Forelimb muscle (tissue), 1 donor: ENCODE measurements at regions not wholly inside any gene's neighbourhood (a gene's known extent, or its start where the extent isn't known, plus 50 kb on each side); places are given as distances from the start of the nearest gene placed in this dataset.
"Not testable (repeated sequence)": the region's sequence is repeated elsewhere in the genome, so short reads cannot be mapped to it uniquely, and the experiment has no call there.

ENCODE experiments used
- DNase-seq: peaks from one replicate; pipeline ENCODE4 v3.0.0-alpha.2; 2013; ENCODE audit warnings: low read depth

DNA sequence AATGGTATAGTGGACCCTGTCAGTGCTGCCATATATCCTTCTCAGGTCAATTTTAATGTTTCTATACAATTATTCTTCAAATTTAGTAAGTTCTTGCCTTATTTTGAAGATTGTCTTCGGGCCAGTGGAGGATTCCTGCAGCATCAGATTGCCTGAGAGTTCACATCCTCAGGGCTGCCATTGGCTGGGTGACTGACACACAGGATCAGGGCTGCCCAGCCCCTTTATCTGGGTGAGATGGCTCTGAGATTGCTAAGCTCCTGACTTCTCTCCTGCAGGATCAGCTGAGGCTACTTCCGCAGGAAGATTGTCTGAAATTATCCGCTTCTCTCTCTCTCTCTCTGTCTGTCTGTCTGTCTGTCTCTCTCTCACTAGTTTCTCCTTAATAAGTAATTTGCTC, 567.4 kb downstream of the TSN start:
- no peak for DNase-seq

DNA sequence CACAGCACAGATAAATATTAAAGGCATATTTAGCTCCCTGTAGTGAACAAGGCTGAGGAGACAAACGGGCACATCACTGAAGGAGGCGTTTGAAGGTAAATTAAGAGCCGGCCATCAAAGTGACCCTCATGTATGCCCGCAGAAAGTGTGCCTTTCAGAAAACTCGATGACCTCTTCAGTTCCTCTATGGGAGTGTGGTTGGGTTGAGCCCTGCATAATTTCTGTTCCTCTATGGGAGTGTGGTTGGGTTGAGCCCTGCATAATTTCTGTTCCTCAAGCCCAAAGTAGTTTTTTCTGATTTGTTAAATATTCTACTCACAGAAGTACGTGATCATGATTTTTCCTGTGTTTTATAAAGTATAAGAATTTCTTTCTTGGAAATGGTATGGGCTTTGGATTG, 568.5 kb downstream of the TSN start:
- no peak for DNase-seq

DNA sequence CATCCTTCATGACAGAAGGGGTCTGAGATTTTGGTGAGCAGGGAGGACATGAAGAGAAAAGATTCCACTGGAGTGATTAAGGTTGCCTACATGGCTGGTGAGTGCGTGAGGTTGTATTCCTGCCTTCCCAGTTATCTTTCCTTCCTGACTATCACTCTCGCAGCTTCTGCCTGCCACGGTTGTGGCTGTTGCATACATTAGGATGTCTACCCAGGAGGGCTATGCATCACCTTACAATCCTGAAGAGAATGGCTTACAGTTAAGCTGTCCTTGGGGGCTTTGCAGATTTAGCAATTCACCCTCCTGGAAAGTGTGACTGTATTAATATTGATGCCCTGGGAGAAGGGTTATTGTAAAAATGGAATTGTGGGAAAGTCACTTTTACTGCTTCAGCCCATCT, 571.0 kb downstream of the TSN start:
- DNase-seq: no peak

DNA sequence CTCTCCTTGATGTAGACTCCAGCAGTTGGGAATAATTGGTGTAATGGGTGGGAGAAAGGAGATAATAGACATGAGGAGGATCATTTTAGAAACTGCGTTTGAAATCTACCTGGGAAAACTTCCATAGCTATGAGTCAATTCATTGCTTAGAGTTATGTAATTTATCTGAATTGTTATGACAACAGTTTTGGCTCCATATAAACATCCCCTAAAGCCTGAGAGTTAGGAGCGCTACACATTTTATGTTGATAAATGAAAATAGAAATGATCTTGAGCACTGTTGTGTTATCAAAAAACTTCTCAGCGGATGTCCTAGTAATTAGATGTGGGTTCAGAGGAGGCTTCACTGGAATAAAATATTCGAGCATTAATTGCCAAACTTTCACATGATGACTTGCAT, 573.4 kb downstream of the TSN start:
- no peak for DNase-seq

DNA sequence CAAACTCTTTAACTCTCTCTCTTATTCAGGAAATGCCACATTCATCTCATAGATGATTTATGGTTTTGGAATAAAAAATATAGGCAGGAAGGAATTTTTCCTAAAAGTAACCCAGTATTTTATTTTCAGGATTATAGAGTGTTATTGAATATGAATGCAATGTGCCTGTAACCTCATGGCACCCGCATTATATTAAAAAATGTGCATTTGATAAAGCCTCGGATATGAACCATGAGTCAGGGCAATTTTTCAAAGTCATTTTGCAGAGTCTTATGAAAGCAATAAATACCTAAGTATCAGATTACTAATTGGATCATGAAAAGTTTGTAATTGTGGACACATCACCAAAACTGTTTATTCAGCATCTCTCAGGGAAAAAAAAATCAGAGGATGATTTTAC, 573.8 kb downstream of the TSN start:
- no peak for DNase-seq

- no peak for DNase-seq
Measured at GRCh38 chr2:122333932-122334331, 578.5 kb downstream of the TSN start.

GRCh38 chr2:122338000-122338399, 582.5 kb downstream of the TSN start:
- DNase-seq: no peak

- no peak for DNase-seq
Measured at GRCh38 chr2:122340246-122340645, 584.8 kb downstream of the TSN start.

GRCh38 chr2:122341007-122341406, 585.6 kb downstream of the TSN start:
- no peak for DNase-seq

GRCh38 chr2:122352151-122352550, 596.7 kb downstream of the TSN start:
- not testable (repeated sequence) for DNase-seq

- no peak for DNase-seq
Measured at GRCh38 chr2:122357998-122358397, 602.5 kb downstream of the TSN start.

- DNase-seq: no peak
Measured at GRCh38 chr2:122358729-122359128, 603.3 kb downstream of the TSN start.

DNA sequence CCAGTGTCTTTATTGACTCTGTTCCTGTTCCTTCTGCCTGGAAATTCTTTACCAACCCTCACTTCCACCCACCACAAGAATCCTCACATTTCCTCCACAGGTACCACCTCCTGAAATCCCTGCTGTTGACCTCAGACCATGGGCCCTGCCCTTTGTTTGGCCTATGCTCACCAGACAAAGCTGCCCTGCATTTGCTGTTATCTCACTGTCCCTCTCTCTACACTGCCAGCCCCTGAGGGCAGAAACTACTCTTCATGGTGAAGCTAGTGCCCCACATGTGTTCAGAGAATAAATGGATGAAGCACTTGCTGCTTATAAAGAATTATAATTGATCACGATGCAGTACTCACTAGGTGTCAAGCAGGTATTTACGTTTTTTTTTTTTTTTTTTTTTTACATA, 608.4 kb downstream of the TSN start:
- no peak for DNase-seq

GRCh38 chr2:122366427-122366826, 611.0 kb downstream of the TSN start:
- DNase-seq: no peak

DNA sequence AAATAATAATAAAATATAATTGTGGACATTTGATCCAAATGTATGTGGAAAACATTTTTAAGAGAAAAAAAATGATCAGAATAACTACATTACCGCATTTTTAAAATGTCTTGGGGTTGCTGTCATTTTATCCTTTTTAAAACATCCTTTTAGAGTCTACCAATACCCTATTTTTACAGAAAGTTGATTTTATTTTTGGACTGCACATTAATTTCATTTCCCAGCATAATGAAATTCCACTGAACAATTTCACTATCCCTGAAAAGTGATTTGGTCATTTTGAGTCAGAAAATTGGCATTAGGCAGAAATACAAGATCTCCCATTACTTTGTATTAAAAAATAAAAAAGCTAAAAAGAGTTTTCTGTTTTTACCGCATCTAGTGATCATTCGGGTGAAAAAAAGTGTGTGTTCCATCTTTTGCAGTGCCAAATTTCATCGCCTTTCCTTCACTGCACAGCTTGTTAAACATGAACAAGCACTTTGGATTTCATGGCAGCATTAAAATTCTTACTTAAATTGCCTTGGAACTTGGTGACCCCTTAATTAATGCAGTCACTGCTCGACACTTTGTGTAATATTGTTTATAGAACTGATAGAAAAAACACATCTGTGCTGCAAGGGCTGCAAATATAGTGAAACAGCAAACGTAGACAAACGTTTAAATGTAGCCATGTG, 611.7 kb downstream of the TSN start:
- DNase-seq: no peak

DNA sequence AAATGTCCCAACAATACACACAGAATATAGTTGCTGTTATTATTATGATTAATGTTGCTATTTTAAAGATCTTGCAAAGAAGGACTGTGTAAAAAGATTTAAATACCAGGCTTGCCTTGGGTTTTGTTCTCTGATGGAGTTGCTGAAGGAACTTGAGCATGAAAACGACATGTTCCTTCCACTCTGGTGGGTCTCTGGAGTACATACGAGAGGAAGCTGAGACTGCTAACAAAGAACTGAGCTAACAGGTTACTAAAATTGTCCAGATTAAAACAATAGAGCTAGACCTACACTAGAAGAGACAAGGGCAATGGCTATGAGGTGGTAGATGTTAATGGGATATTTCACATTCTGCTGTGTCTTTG, 612.2 kb downstream of the TSN start:
- no peak for DNase-seq

DNA sequence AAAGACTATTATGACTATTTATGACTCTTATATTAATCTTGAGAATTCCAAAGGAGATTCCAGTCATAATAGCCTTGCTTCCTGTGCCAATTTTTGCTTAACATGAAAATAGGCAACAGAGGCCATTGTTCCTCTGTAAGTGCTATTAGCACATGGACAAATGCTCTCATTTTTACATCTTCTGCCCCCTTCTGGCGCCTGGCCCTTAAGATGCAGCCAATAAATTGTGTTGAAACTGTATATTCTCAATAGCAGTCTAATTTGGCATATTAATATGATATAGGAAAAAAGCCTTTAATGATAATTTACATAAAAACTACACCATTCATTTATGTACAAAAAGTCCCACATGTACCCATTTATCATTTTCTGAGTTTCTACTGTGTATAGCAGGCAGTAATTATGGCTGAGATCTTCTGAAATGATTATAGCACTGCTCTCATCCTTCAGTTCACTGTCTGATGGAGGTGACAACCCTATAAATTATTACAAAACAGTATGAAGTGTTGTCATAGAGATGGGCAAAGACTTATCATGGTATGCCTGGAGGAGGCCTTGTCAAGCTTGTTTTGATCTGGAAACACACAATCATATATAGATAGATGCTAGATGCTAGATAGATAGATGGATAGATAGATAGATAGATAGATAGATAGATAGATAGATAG, 613.3 kb downstream of the TSN start:
- DNase-seq: no peak

DNA sequence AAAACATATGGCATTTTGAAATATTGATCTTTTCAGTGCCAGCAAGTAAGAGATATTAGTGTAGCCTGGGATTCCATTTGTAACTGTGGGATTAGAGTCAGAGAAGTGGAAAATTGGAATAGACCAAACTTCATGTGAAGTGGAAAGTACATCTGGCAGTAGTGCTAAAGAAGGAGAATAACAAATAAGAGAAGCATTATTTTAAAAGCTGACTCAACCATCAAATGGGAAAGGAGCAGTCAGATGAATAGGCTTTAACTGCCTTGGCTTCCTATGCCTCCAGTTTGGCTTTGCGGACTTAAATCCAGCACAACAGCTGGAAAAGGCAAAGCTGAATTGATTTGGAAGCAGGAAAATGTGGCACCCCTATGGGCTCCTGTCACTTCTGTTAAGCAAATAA, 623.1 kb downstream of the TSN start:
- peak; percentile 35 for DNase-seq

DNA sequence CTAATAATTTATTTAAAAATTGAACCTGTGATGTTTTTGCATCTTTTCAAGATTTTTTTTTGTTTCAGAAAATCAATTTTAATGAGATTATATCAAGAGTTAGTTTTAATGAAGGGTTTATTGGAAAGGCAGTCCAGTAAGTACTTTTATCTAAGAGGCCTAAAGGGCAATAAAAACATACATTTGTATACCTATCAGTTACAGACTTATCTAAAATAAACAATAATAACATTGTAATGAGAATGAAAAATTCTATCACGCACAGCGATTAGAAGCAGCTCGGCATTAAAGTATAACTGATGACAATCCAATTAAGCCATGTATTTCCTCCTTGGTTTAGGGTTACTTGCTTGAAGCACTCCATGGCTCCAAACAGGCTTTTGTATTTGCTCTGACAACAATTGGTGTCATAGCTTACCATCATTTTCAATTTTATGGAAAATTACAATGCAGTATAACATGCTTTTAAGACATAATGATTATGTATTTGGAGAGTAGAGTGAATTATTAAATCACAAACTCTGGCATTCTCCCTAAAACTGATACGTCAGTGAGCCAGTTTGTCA, 629.4 kb downstream of the TSN start:
- DNase-seq: no peak

- no peak for DNase-seq
Measured at GRCh38 chr2:122388208-122388607, 632.8 kb downstream of the TSN start.

GRCh38 chr2:122389694-122390093, 634.2 kb downstream of the TSN start:
- no peak for DNase-seq

GRCh38 chr2:122390406-122390805, 635.0 kb downstream of the TSN start:
- no peak for DNase-seq

DNA sequence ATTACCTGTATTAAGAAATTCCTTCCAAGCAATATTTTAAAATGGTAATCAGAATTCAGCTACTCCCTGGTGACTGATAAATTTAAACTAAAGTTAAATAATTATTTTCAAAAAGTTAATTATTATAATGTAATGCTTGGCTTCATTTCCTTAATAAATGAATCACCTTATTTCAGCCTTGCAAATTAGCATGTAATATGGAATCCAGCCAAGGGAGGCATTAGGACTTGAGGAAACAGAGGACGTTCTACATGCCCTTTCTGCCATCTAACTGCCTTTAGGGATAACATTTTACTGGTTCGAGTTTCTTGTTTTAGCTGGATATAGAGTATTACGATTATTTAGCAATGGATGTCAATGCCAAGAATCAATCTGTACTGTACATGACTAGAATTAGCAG, 636.3 kb downstream of the TSN start:
- DNase-seq: no peak

GRCh38 chr2:122395687-122396086, 640.2 kb downstream of the TSN start:
- no peak for DNase-seq
